ENCODE measurements at regions not wholly inside any gene's neighbourhood (a gene's known extent, or its start where the extent isn't known, plus 50 kb on each side); places are given as distances from the start of the nearest gene placed in this dataset.

DNA sequence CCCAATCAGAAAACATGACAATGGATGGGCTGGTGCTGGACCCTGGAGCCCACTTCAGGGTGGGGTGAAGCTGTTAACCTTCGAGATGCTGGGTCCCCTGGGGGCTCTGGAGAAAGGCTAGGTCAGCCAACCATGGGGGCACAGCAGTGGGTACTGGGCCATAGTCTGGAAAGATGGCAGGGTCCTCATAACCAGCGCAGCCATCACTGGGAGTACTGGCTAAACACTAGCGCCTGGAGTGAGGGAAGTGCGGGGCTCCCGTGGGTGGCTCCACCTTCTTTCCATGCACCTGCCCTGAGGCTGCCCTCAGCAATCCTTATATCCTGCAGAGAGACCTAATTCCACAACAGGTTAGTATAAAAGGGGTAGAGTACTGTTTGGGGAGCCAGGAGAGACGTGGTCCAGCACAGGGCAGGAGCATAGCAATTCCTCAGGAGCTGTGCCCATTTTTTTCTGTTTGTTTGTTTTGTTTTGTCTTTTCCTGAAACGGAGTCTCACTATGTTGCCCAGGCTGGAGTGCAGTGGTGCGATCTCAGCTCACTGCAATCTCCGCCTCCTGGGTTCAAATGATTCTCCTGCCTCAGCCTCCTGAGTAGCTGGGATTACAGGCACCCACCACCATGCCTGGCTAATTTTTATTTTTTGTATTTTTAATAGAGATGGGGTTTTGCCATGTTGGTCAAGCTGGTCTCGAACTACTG, 122.6 kb upstream of the MEF2A start:
- TF ChIP-seq, protein P1, sequence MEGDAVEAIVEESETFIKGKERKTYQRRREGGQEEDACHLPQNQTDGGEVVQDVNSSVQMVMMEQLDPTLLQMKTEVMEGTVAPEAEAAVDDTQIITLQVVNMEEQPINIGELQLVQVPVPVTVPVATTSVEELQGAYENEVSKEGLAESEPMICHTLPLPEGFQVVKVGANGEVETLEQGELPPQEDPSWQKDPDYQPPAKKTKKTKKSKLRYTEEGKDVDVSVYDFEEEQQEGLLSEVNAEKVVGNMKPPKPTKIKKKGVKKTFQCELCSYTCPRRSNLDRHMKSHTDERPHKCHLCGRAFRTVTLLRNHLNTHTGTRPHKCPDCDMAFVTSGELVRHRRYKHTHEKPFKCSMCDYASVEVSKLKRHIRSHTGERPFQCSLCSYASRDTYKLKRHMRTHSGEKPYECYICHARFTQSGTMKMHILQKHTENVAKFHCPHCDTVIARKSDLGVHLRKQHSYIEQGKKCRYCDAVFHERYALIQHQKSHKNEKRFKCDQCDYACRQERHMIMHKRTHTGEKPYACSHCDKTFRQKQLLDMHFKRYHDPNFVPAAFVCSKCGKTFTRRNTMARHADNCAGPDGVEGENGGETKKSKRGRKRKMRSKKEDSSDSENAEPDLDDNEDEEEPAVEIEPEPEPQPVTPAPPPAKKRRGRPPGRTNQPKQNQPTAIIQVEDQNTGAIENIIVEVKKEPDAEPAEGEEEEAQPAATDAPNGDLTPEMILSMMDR (conservative IDR thresholded peaks at IDR 0.05 in 1 of 2, IDR thresholded peaks at IDR 0.05 in 1 of 2; ENCODE audit: low read depth in 1 of 2, low read length in 2 of 2): no peak
- no peak for TF ChIP-seq EZH2 (IDR thresholded peaks at IDR 0.05; ENCODE audit: low read length, missing control alignments)

All from fibroblast of lung (primary cell).